WERI-Rb-1 (cell line): ENCODE measurements at regions not wholly inside any gene's neighbourhood (a gene's known extent, or its start where the extent isn't known, plus 50 kb on each side); places are given as distances from the start of the nearest gene placed in this dataset.
A peak's percentile ranks its signal among the peaks of the same experiment; 100 is the strongest.

Experiments used
- DNase-seq: peaks from one replicate; pipeline ENCODE4 v3.0.0-alpha.2; 2020
- H3K27ac ChIP-seq: fragments of 250-450 bp; sonication (Bioruptor Pico); 2 replicates; pipeline ENCODE4 v1.5.1; 2020; ENCODE audit warnings: mild to moderate bottlenecking, moderate library complexity
- H3K27me3 ChIP-seq: fragments of 250-450 bp; sonication (Bioruptor Pico); 2 replicates; pipeline ENCODE4 v1.5.1; 2021; ENCODE audit warnings: mild to moderate bottlenecking, low read depth, moderate library complexity; ENCODE audit not compliant: insufficient read depth, severe bottlenecking
- H3K36me3 ChIP-seq: fragments of 250-450 bp; sonication (Bioruptor Pico); 2 replicates; pipeline ENCODE4 v1.5.1; 2020; ENCODE audit warnings: mild to moderate bottlenecking, moderate library complexity
- H3K4me3 ChIP-seq: 2 replicates; pipeline ENCODE4 v1.5.1; 2011; ENCODE audit warnings: low read depth, mild to moderate bottlenecking, control low read depth, low read length
- H3K9me3 ChIP-seq: fragments of 250-450 bp; sonication (Bioruptor Pico); 2 replicates; pipeline ENCODE4 v1.5.1; 2021; ENCODE audit warnings: mild to moderate bottlenecking, moderate library complexity; ENCODE audit not compliant: severe bottlenecking
- CTCF ChIP-seq: IDR thresholded peaks from 2 replicates; pipeline ENCODE4 v1.5.1; 2011; ENCODE audit warnings: low read depth, mild to moderate bottlenecking, control low read depth, inconsistent platforms, low read length

GRCh38 chr2:222795450-222796357 is 65.1 kb upstream of the ACSL3 start:
- Histone ChIP-seq H3K27me3 (no peaks in the 10 kb centered on the region), H3K27ac (no peak overlapping the region), H3K36me3 (no peaks in the 10 kb centered on the region), H3K9me3 (no peaks in the 10 kb centered on the region), H3K4me3 (no peak overlapping the region)
- no peak for DNase-seq
- TF ChIP-seq CTCF, result no peak

- Histone ChIP-seq H3K27me3 (no peaks in the 10 kb centered on the region), H3K9me3 (no peaks in the 10 kb centered on the region), H3K27ac (no peak overlapping the region), H3K4me3 (no peak overlapping the region), H3K36me3 (no peaks in the 10 kb centered on the region)
- TF ChIP-seq CTCF, result no peak
- no peak for DNase-seq
Observed at GRCh38 chr2:222796413-222797103, 64.3 kb upstream of the ACSL3 start.

- H3K27me3 ChIP-seq, result no peaks in the 10 kb centered on the region
- no peaks in the 10 kb centered on the region for H3K36me3 ChIP-seq
- H3K9me3 ChIP-seq, result no peaks in the 10 kb centered on the region
- H3K27ac ChIP-seq, result no peak overlapping the region
- DNase-seq, result no peak
- H3K4me3 ChIP-seq, result no peak overlapping the region
- TF ChIP-seq CTCF, result 0 out of 2 replicates have a peak, but pooled peaks have one; percentile 11
Observed at GRCh38 chr2:222797261-222797660, 63.6 kb upstream of the ACSL3 start.

GRCh38 chr2:222797871-222798270 is 63.0 kb upstream of the ACSL3 start:
- no peak for TF ChIP-seq CTCF
- H3K36me3 ChIP-seq, result no peaks in the 10 kb centered on the region
- H3K27ac ChIP-seq, result no peak overlapping the region
- DNase-seq, result no peak
- H3K27me3 ChIP-seq, result no peaks in the 10 kb centered on the region
- no peak overlapping the region for H3K4me3 ChIP-seq
- H3K9me3 ChIP-seq, result no peaks in the 10 kb centered on the region

- Histone ChIP-seq H3K27ac (no peak overlapping the region), H3K9me3 (no peaks in the 10 kb centered on the region), H3K27me3 (no peaks in the 10 kb centered on the region), H3K36me3 (no peaks in the 10 kb centered on the region), H3K4me3 (no peak overlapping the region)
- no peak for TF ChIP-seq CTCF
- no peak for DNase-seq
Observed at GRCh38 chr2:222798528-222798927, 62.3 kb upstream of the ACSL3 start.
